SK-N-SH treated with all-trans-retinoic acid at 6 μM for 48 hours (cell line): ENCODE measurements at regions not wholly inside any gene's neighbourhood (a gene's known extent, or its start where the extent isn't known, plus 50 kb on each side); places are given as distances from the start of the nearest gene placed in this dataset.

Experiments
- ATAC-seq: fragments of 200-7000 bp; cut with Tn5 transposase; 3 replicates; pipeline ENCODE4 v1.9.1; 2020; ENCODE audit warnings: mild to moderate bottlenecking, moderate library complexity
- ARNTL ChIP-seq: fragments of 450-650 bp; formaldehyde crosslinking; IDR thresholded peaks from 2 replicates; pipeline ENCODE4 v1.5.0; 2020; ENCODE audit warnings: low read depth, mild to moderate bottlenecking, moderate library complexity, borderline replicate concordance
- BACH2 ChIP-seq: fragments of 250-450 bp; sonication (Bioruptor Pico); IDR thresholded peaks from 2 replicates; pipeline ENCODE4 v1.9.0; 2021; ENCODE audit warnings: mild to moderate bottlenecking, borderline replicate concordance
- CSDC2 ChIP-seq: fragments of 250-450 bp; sonication (Bioruptor Pico); IDR thresholded peaks from 2 replicates; pipeline ENCODE4 v1.5.0; 2020; ENCODE audit warnings: mild to moderate bottlenecking, moderate library complexity
- CSRNP3 ChIP-seq: fragments of 250-450 bp; sonication (Bioruptor Pico); IDR thresholded peaks from 2 replicates; pipeline ENCODE4 v1.5.1; 2021; ENCODE audit warnings: mild to moderate bottlenecking, moderate library complexity
- GLIS3 ChIP-seq: fragments of 250-450 bp; sonication (Bioruptor Pico); IDR thresholded peaks from 2 replicates; pipeline ENCODE4 v1.5.0; 2020; ENCODE audit warnings: mild to moderate bottlenecking, moderate library complexity
- ISL1 ChIP-seq: fragments of 250-450 bp; sonication (Bioruptor Pico); IDR thresholded peaks from 2 replicates; pipeline ENCODE4 v2.1.2; 2022; ENCODE audit warnings: mild to moderate bottlenecking, moderate library complexity
- OSR1 ChIP-seq: fragments of 250-450 bp; sonication (Bioruptor Pico); IDR thresholded peaks from 2 replicates; pipeline ENCODE4 v1.8.0; 2022; ENCODE audit warnings: moderate library complexity, mild to moderate bottlenecking, inconsistent platforms
- PATZ1 ChIP-seq: fragments of 250-450 bp; sonication (Bioruptor Pico); IDR thresholded peaks from 2 replicates; pipeline ENCODE4 v1.8.0; 2020; ENCODE audit warnings: mild to moderate bottlenecking, moderate library complexity, borderline replicate concordance
- POU6F1 ChIP-seq: fragments of 250-450 bp; sonication (Bioruptor Pico); IDR thresholded peaks from 2 replicates; pipeline ENCODE4 v1.8.0; 2021; ENCODE audit warnings: low read depth, mild to moderate bottlenecking, moderate library complexity, borderline replicate concordance
- PPARA ChIP-seq: fragments of 250-450 bp; sonication (Bioruptor Pico); IDR thresholded peaks from 2 replicates; pipeline ENCODE4 v1.5.0; 2020; ENCODE audit warnings: mild to moderate bottlenecking, borderline replicate concordance
- TCF4 ChIP-seq: fragments of 250-450 bp; sonication (Bioruptor Pico); IDR thresholded peaks from 2 replicates; pipeline ENCODE4 v1.8.0; 2021; ENCODE audit warnings: mild to moderate bottlenecking, moderate library complexity, borderline replicate concordance
- TOX ChIP-seq: fragments of 250-450 bp; sonication (Bioruptor Pico); IDR thresholded peaks from 2 replicates; pipeline ENCODE4 v1.8.0; 2021; ENCODE audit warnings: mild to moderate bottlenecking, moderate library complexity, borderline replicate concordance
- TSHZ2 ChIP-seq: fragments of 250-450 bp; sonication (Bioruptor Pico); IDR thresholded peaks from 2 replicates; pipeline ENCODE4 v1.5.0; 2020; ENCODE audit warnings: mild to moderate bottlenecking, moderate library complexity
- ZFP3 ChIP-seq: fragments of 250-450 bp; sonication (Bioruptor Pico); IDR thresholded peaks from 2 replicates; pipeline ENCODE4 v1.5.0; 2020; ENCODE audit warnings: mild to moderate bottlenecking, moderate library complexity
- ZFP30 ChIP-seq: fragments of 450-650 bp; formaldehyde crosslinking; IDR thresholded peaks from 2 replicates; pipeline ENCODE4 v1.5.0; 2022; ENCODE audit warnings: mild to moderate bottlenecking, moderate library complexity
- ZNF565 ChIP-seq: fragments of 450-650 bp; formaldehyde crosslinking; conservative IDR thresholded peaks from 2 replicates; pipeline ENCODE4 v1.5.0; 2020; ENCODE audit warnings: low read depth, mild to moderate bottlenecking, moderate library complexity
- ZNF70 ChIP-seq: fragments of 450-650 bp; formaldehyde crosslinking; IDR thresholded peaks from 2 replicates; pipeline ENCODE4 v1.5.0; 2020; ENCODE audit warnings: mild to moderate bottlenecking, moderate library complexity
- ZNF8 ChIP-seq: fragments of 450-650 bp; formaldehyde crosslinking; IDR thresholded peaks from 2 replicates; pipeline ENCODE4 v1.5.0; 2020; ENCODE audit warnings: mild to moderate bottlenecking, moderate library complexity

- TF ChIP-seq TSHZ2 (CRISPR knock-in tag) (no peak), ZFP3 (CRISPR knock-in tag) (no peak), CSDC2 (CRISPR knock-in tag) (no peak), ZNF70 (no peak), PATZ1 (CRISPR knock-in tag) (no peak), ZNF565 (CRISPR knock-in tag) (no peak)
These were observed 88.9 kb upstream of the RBM19 start (continued) for GRCh38 chr12:114054982-114055381.

GRCh38 chr12:114046236-114046998 lies 80.3 kb upstream of the RBM19 start:
- TF ChIP-seq PPARA: no peak
- no peak for TF ChIP-seq ARNTL
- TF ChIP-seq BACH2 (CRISPR knock-in tag): no peak
- TF ChIP-seq TCF4 (CRISPR knock-in tag): no peak
- no peak for TF ChIP-seq OSR1
- TF ChIP-seq TOX (CRISPR knock-in tag): no peak
- TF ChIP-seq GLIS3 (CRISPR knock-in tag): no peak
- no peak for TF ChIP-seq TSHZ2 (CRISPR knock-in tag)
- no peak for TF ChIP-seq ISL1 (CRISPR knock-in tag)
- TF ChIP-seq ZFP30: no peak
- no peak for TF ChIP-seq ZFP3 (CRISPR knock-in tag)
- TF ChIP-seq CSRNP3: no peak
- ATAC-seq: no peak

- no peak for ATAC-seq
- TF ChIP-seq ZNF565 (CRISPR knock-in tag) (no peak), CSDC2 (CRISPR knock-in tag) (no peak), ZNF8 (CRISPR knock-in tag) (no peak)
These were observed 79.2 kb upstream of the RBM19 start for GRCh38 chr12:114045349-114045748.

GRCh38 chr12:114041590-114041989 lies 75.5 kb upstream of the RBM19 start:
- no peak for ATAC-seq
- TF ChIP-seq POU6F1 (CRISPR knock-in tag) (no peak), ZNF8 (CRISPR knock-in tag) (no peak)
